Bronchial epithelial cell (primary cell): ENCODE measurements at regions not wholly inside any gene's neighbourhood (a gene's known extent, or its start where the extent isn't known, plus 50 kb on each side); places are given as distances from the start of the nearest gene placed in this dataset.

Source experiments
- DNase-seq: peaks from one replicate; pipeline ENCODE4 v3.0.0-alpha.2; 2010; ENCODE audit warnings: low read depth
- FAIRE-seq: peaks from 2 replicates; lab custom pipeline; 2011; peaks lifted over from hg19 to GRCh38; lab: Jason Lieb, UNC
- H3K27me3 ChIP-seq: 2 replicates; pipeline ENCODE4 v1.5.1; 2011; ENCODE audit warnings: low read length; ENCODE audit not compliant: control insufficient read depth, insufficient read depth
- H3K36me3 ChIP-seq: 2 replicates; pipeline ENCODE4 v1.5.1; 2011; ENCODE audit warnings: low read length; ENCODE audit not compliant: control insufficient read depth, insufficient read depth
- H3K4me3 ChIP-seq: 2 replicates; pipeline ENCODE4 v1.5.1; 2011; ENCODE audit warnings: mild to moderate bottlenecking, low read depth, low read length, control low read depth
- TF ChIP-seq, protein P1 (sequence below): IDR thresholded peaks from 2 replicates; pipeline ENCODE4 v1.5.1; 2011; ENCODE audit warnings: mild to moderate bottlenecking, moderate library complexity, low read length, control low read depth, inconsistent platforms; ENCODE audit not compliant: insufficient read depth, severe bottlenecking

GRCh38 chr11:122339436-122340060, 223.5 kb upstream of the BLID start:
- no peaks in the 10 kb centered on the region for H3K27me3 ChIP-seq
- FAIRE-seq (no peak), DNase-seq (no peak)
- TF ChIP-seq, protein P1, sequence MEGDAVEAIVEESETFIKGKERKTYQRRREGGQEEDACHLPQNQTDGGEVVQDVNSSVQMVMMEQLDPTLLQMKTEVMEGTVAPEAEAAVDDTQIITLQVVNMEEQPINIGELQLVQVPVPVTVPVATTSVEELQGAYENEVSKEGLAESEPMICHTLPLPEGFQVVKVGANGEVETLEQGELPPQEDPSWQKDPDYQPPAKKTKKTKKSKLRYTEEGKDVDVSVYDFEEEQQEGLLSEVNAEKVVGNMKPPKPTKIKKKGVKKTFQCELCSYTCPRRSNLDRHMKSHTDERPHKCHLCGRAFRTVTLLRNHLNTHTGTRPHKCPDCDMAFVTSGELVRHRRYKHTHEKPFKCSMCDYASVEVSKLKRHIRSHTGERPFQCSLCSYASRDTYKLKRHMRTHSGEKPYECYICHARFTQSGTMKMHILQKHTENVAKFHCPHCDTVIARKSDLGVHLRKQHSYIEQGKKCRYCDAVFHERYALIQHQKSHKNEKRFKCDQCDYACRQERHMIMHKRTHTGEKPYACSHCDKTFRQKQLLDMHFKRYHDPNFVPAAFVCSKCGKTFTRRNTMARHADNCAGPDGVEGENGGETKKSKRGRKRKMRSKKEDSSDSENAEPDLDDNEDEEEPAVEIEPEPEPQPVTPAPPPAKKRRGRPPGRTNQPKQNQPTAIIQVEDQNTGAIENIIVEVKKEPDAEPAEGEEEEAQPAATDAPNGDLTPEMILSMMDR = no peak
- no peak overlapping the region for H3K4me3 ChIP-seq
- no peaks in the 10 kb centered on the region for H3K36me3 ChIP-seq

DNA sequence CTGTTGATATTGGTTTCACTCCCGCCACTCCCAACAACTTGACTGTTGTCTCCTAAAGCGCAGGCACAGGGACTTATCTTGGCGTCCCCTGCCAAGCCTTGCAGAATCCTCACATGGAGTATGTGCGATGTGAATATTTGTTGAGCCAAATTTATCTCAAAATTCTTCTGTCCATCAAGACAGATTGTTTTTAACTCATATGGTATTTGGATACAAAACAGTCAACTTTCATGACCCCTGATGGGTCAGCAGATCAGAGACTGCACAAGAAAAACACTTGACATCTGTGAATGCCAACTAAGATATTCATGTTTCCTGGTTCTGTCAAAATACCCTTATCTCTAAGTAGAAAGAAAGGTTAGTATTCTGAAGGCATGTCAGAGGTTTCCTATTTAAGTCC, 221.7 kb upstream of the BLID start:
- no peak for DNase-seq
- H3K4me3 ChIP-seq = no peak overlapping the region
- TF ChIP-seq, protein P1 = no peak
- no peaks in the 10 kb centered on the region for H3K27me3 ChIP-seq
- FAIRE-seq = no peak
- H3K36me3 ChIP-seq = no peaks in the 10 kb centered on the region

DNA sequence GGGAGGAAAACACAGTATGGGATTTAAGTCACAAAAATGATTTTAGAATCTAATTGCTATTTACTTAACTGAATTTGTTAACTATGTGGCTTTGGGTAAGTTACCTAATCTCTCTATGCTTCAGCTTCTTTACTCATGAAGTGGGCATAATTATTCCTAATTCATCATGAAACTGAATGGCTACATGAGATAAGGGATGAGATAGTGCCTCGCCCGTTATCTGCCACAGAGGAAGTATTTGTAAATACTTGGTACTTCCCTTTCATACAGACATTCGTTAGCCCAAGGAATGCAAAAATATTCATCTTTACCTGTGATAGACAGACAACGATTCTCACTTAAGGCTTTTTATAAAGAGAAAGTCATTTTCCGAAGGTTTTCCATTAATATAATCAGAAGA, 221.2 kb upstream of the BLID start:
- no peaks in the 10 kb centered on the region for H3K36me3 ChIP-seq
- DNase-seq (no peak), FAIRE-seq (no peak)
- TF ChIP-seq, protein P1 = no peak
- no peak overlapping the region for H3K4me3 ChIP-seq
- no peaks in the 10 kb centered on the region for H3K27me3 ChIP-seq

GRCh38 chr11:122336706-122337105, 220.7 kb upstream of the BLID start:
- no peak overlapping the region for H3K4me3 ChIP-seq
- DNase-seq (no peak), FAIRE-seq (no peak)
- TF ChIP-seq, protein P1 = no peak
- no peaks in the 10 kb centered on the region for H3K36me3 ChIP-seq
- no peaks in the 10 kb centered on the region for H3K27me3 ChIP-seq

DNA sequence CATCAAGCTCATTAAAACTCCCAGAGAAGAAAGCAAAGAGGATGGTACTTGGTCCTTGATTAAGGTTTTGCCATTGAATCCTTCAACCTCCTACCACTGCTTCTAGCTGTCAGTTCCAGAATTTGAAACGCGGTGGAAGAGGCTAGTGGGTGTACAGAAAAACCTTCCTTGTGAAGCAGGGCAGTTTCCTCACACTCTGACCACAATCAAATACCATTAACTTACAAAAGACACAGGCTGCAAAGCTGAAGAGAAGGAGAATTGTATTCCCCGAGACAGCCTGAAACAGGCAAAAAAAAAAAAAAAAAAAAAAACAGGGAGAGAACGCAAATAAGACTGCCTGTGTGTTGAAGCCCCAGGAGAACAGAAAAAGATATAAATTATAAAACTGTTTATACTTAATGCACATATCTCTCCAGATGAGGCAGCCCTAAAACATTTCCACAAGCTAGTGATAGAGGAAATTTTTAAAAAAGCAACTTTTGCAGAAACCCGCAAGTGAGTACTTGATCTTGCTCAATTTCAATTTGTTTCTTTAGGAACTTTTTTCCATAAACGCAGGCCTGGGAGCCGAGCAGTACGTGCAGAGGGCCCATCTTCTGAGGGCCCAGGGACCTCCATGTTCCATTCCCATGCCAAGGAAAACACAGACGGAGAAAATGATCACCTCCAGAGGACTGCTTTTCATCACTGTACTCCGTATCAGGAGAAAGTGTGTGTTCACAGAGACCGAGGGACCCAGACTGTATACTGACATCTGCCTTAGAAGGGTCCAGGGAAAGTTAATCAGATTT, 218.7 kb upstream of the BLID start:
- TF ChIP-seq, protein P1 = no peak
- Histone ChIP-seq H3K4me3 (no peak overlapping the region), H3K27me3 (no peaks in the 10 kb centered on the region), H3K36me3 (no peaks in the 10 kb centered on the region)
- DNase-seq (no peak), FAIRE-seq (no peak)

GRCh38 chr11:122333467-122333866, 217.5 kb upstream of the BLID start:
- H3K27me3 ChIP-seq = no peaks in the 10 kb centered on the region
- no peak for FAIRE-seq
- H3K4me3 ChIP-seq = no peak overlapping the region
- H3K36me3 ChIP-seq = no peaks in the 10 kb centered on the region
- DNase-seq = no peak
- TF ChIP-seq, protein P1 = no peak
